ENCODE measurements at regions not wholly inside any gene's neighbourhood (a gene's known extent, or its start where the extent isn't known, plus 50 kb on each side); places are given as distances from the start of the nearest gene placed in this dataset.

- H3K27ac ChIP-seq: no peak overlapping the region
- no peak for TF ChIP-seq CTCF (conservative IDR thresholded peaks at IDR 0.05)
- TF ChIP-seq ZFX (IDR thresholded peaks at IDR 0.05): no peak
These were observed 387.4 kb upstream of the PDE4D start for GRCh38 chr5:60280943-60281342.

GRCh38 chr5:60277941-60278340 lies 384.4 kb upstream of the PDE4D start:
- TF ChIP-seq ZFX (IDR thresholded peaks at IDR 0.05) (no peak), CTCF (conservative IDR thresholded peaks at IDR 0.05) (no peak)
- H3K27ac ChIP-seq: no peak overlapping the region

GRCh38 chr5:60274747-60275146 lies 381.2 kb upstream of the PDE4D start:
- TF ChIP-seq ZFX (IDR thresholded peaks at IDR 0.05) (no peak), CTCF (conservative IDR thresholded peaks at IDR 0.05) (no peak)
- no peak overlapping the region for H3K27ac ChIP-seq

GRCh38 chr5:60271517-60271916 lies 378.0 kb upstream of the PDE4D start:
- TF ChIP-seq ZFX (IDR thresholded peaks at IDR 0.05) (no peak), CTCF (conservative IDR thresholded peaks at IDR 0.05) (no peak)
- H3K27ac ChIP-seq: no peak overlapping the region

GRCh38 chr5:60267907-60268306 lies 374.4 kb upstream of the PDE4D start:
- no peak overlapping the region for H3K27ac ChIP-seq
- TF ChIP-seq ZFX (IDR thresholded peaks at IDR 0.05): no peak
- TF ChIP-seq CTCF (conservative IDR thresholded peaks at IDR 0.05): no peak

GRCh38 chr5:60263346-60263745 lies 369.8 kb upstream of the PDE4D start:
- no peak overlapping the region; the same call in 1 of the 2 replicates for H3K27ac ChIP-seq

More at GRCh38 chr5:60263346-60263745, 369.8 kb upstream of the PDE4D start:
- TF ChIP-seq CTCF (conservative IDR thresholded peaks at IDR 0.05): no peak
- no peak for TF ChIP-seq ZFX (IDR thresholded peaks at IDR 0.05)

Data from C4-2B (cell line).